ENCODE measurements at regions not wholly inside any gene's neighbourhood (a gene's known extent, or its start where the extent isn't known, plus 50 kb on each side); places are given as distances from the start of the nearest gene placed in this dataset.

- DNase-seq (ENCODE audit: low read depth): no peak
- no peak overlapping the region for H3K4me3 ChIP-seq (ENCODE audit: low read depth, low read length)
- TF ChIP-seq CTCF (IDR thresholded peaks at IDR 0.05; ENCODE audit: low read depth, low read length, missing control alignments): no peak
Observed at GRCh38 chr11:123245567-123245966, 50.5 kb upstream of the CLMP start.
